Pancreas (tissue), 10 donors: ENCODE measurements at regions not wholly inside any gene's neighbourhood (a gene's known extent, or its start where the extent isn't known, plus 50 kb on each side); places are given as distances from the start of the nearest gene placed in this dataset.
A peak's percentile ranks its signal among the peaks of the same experiment; 100 is the strongest.

Source experiments
- ATAC-seq, 4 donors: fragments of 200-7000 bp; cut with Tn5 transposase; one replicate each; pipeline versions ENCODE4 v1.8.0 to v1.9.1; 2020; ENCODE audit warnings: mild to moderate bottlenecking in 4 of 4, moderate library complexity in 4 of 4
- DNase-seq, 6 donors: peaks; one replicate each; pipeline ENCODE4 v3.0.0-alpha.2; 2020
- FAIRE-seq: peaks from 2 replicates; lab custom pipeline; 2012; peaks lifted over from hg19 to GRCh38; lab: Jason Lieb, UNC
- H3K27ac ChIP-seq, 4 donors: fragments of 200-600 bp; sonication (generic); 1 replicate in 3 of 4; 2 replicates in 1 of 4; pipeline versions ENCODE4 v1.5.0 to v1.8.0; 2020
- H3K27me3 ChIP-seq, 4 donors: fragments of 200-600 bp; one replicate each; pipeline ENCODE4 v1.8.0; 2021
- H3K36me3 ChIP-seq, 3 donors: fragments of 200-600 bp; sonication (generic) in 1 of 3; one replicate each; pipeline versions ENCODE4 v1.5.0 to v1.8.0; 2020 to 2021
- H3K4me1 ChIP-seq, 3 donors: fragments of 200-600 bp; one replicate each; pipeline ENCODE4 v1.8.0; 2021
- H3K4me3 ChIP-seq, 4 donors: fragments of 200-600 bp; sonication (generic) in 2 of 4; one replicate each; pipeline versions ENCODE4 v1.5.0 to v1.8.0; 2020 to 2021
- H3K9me3 ChIP-seq, 4 donors: fragments of 200-600 bp; one replicate each; pipeline ENCODE4 v1.8.0; 2021
- WGBS, 2 donors: extraction: QIAGEN DNeasy Blood & Tissue Kit; methylation state at CpG; one replicate each; pipeline ENCODE4 v1.1.7; 2013; 5-methylcytosine and 5-hydroxymethylcytosine counted together
- intact Hi-C, 3 donors: fragments of 100-400 bp; cut with DNase I; formaldehyde crosslinking; loops; one replicate each; pipeline versions ENCODE4 v1.11.1 to v1.14.2; 2022
- TF ChIP-seq, protein P1 (sequence below), 4 donors: fragments of 200-600 bp; sonication (generic) in 3 of 4; IDR thresholded peaks; one replicate each; pipeline versions ENCODE4 v1.5.0 to v1.8.0; 2021; ENCODE audit warnings: antibody characterized with exemption in 4 of 4
- donor health status: healthy with polysubstance abuse.
- donor health status: DM: no; HTN: no; CAD: no; lungs with moderate emphysema.
- donor health status: DM: no; HTN: no; CAD: no.
- donor health status: control.
- donor health status: control.
- donor health status: Bipolar disorder and iron deficiency.
- donor health status: DM: yes; HTN: yes; CAD: no.
- donor health status: DM: no; HTN: no; CAD: no.
- donor health status: DM: no; HTN: no; CAD: no.
- donor health status: DM: yes; HTN: yes; CAD: no.

- Histone ChIP-seq H3K4me1 (no peaks in the 10 kb centered on the region), H3K9me3 (no peaks in the 10 kb centered on the region), H3K27me3 (no peaks in the 10 kb centered on the region), H3K27ac (no peak overlapping the region), H3K36me3 (no peaks in the 10 kb centered on the region), H3K4me3 (no peak overlapping the region)
- no peak for FAIRE-seq
- intact Hi-C loops, result no loop called here
- 0 to 94% methylated on average over 1 of the region's 1 CpG for WGBS, 2 donors
- ATAC-seq, result no peak
- TF ChIP-seq, protein P1, sequence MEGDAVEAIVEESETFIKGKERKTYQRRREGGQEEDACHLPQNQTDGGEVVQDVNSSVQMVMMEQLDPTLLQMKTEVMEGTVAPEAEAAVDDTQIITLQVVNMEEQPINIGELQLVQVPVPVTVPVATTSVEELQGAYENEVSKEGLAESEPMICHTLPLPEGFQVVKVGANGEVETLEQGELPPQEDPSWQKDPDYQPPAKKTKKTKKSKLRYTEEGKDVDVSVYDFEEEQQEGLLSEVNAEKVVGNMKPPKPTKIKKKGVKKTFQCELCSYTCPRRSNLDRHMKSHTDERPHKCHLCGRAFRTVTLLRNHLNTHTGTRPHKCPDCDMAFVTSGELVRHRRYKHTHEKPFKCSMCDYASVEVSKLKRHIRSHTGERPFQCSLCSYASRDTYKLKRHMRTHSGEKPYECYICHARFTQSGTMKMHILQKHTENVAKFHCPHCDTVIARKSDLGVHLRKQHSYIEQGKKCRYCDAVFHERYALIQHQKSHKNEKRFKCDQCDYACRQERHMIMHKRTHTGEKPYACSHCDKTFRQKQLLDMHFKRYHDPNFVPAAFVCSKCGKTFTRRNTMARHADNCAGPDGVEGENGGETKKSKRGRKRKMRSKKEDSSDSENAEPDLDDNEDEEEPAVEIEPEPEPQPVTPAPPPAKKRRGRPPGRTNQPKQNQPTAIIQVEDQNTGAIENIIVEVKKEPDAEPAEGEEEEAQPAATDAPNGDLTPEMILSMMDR (IDR thresholded peaks at IDR 0.05), result no peak
- DNase-seq, result no peak
Measured at GRCh38 chr2:173656086-173656485, 301.4 kb downstream of the CDCA7 start.

DNA sequence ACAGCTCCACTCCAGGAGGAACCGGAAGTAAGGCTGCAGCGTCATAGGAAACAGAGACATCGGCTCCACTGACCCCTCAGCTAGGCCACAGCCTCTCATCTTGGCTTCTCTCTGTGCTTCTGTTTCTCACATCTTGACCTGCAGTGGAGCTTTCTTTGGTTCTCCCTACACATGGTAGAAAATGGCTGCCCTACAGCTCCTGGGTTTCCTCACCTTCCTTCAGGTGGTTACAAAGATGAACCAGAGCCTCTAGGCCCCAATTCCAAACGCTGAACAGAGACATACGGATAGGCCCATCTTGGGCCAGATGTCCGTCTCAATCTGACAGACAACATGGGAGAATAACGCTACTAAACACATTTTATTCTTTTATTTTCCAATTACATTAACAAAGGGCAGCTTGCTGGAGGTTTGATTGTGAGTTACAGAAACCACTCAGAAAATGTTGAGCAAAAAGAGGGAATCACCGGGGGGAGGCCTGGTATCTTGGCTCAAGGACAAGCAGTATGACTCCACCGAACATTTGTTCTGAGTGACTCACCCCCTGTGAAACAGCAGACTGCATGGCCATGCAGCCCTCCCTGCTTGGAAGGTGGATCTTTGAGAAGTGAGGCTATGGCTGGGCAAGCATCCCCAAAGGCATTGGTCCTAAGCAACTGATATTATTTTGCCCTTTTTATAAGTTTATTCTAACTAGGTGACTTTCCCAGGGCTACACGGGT is 303.5 kb downstream of the CDCA7 start:
- Histone ChIP-seq H3K4me1 (no peaks in the 10 kb centered on the region), H3K9me3 (no peaks in the 10 kb centered on the region), H3K27ac (no peak overlapping the region), H3K27me3 (no peaks in the 10 kb centered on the region), H3K36me3 (no peaks in the 10 kb centered on the region), H3K4me3 (no peak overlapping the region)
- TF ChIP-seq, protein P1 (IDR thresholded peaks at IDR 0.05), result no peak
- FAIRE-seq (no peak), DNase-seq (no peak), ATAC-seq (peak in 2 of 4 donors; percentile 40 to 51)
- intact Hi-C loops, result no loop called here
- WGBS, 2 donors, result 73 to 86% methylated on average over 10 of the region's 10 CpGs

DNA sequence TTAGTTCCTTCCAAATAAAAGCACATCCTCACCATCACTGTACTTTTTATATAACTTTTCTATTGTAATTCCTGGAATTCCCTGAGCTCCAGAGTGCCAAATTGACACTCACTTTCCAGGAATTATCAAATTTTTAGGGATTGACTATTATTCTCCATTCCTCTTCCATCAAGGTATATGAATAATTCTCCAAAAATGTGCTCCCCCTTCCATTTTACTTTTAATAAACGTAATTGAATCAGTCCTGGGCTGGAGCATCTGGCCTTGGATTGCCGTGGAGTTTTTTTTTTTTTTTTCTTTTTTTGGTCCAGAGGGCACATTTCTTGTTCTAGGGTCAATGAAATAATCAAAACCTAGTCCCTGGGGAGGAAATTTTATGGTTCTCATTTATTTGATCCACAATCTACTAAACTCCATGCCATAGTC is 304.3 kb downstream of the CDCA7 start:
- Histone ChIP-seq H3K27me3 (no peaks in the 10 kb centered on the region), H3K36me3 (no peaks in the 10 kb centered on the region), H3K9me3 (no peaks in the 10 kb centered on the region), H3K4me3 (no peak overlapping the region), H3K4me1 (no peaks in the 10 kb centered on the region), H3K27ac (no peak overlapping the region)
- intact Hi-C loops, result no loop called here
- ATAC-seq, result no peak
- WGBS, 2 donors, result 73 to 78% methylated on average over 2 of the region's 2 CpGs
- TF ChIP-seq, protein P1 (IDR thresholded peaks at IDR 0.05), result no peak
- no peak for DNase-seq
- FAIRE-seq, result no peak

DNA sequence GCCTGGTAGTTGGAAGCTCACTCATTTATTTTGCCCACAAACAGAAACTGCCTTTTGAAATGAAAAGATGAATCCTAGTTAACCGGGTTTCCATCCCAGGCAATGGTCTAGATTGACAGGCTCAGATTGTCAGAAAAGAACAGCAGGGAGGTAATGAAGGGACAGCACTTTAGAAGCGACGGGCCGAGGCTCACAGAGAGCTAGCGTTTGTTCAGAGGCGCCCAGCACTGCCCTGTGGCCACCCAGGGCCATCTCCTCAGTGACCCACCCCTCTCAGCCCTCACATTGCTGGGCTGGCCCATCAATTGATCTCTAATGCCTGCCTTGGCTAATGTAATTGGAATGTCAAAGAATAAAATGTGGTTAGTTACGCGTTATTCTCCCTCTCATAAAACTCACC is 304.8 kb downstream of the CDCA7 start:
- DNase-seq (no peak), FAIRE-seq (no peak), ATAC-seq (no peak)
- intact Hi-C loops, result no loop called here
- TF ChIP-seq, protein P1 (IDR thresholded peaks at IDR 0.05), result no peak
- Histone ChIP-seq H3K4me3 (no peak overlapping the region), H3K27me3 (no peaks in the 10 kb centered on the region), H3K27ac (no peak overlapping the region), H3K36me3 (no peaks in the 10 kb centered on the region), H3K9me3 (no peaks in the 10 kb centered on the region), H3K4me1 (no peaks in the 10 kb centered on the region)
- 90 to 93% methylated on average over 8 of the region's 8 CpGs for WGBS, 2 donors

- no peaks in the 10 kb centered on the region for H3K27me3 ChIP-seq
- TF ChIP-seq, protein P1 (IDR thresholded peaks at IDR 0.05), result no peak
- 82 to 93% methylated on average over 2 of the region's 2 CpGs for WGBS, 2 donors
- no peak overlapping the region for H3K27ac ChIP-seq
- no peak for DNase-seq
- no peak for ATAC-seq
- H3K4me1 ChIP-seq, result no peaks in the 10 kb centered on the region
- no peak for FAIRE-seq
- no peaks in the 10 kb centered on the region for H3K36me3 ChIP-seq
- H3K9me3 ChIP-seq, result no peaks in the 10 kb centered on the region
- no peak overlapping the region for H3K4me3 ChIP-seq
- intact Hi-C loops, result no loop called here
Measured at GRCh38 chr2:173661586-173661985, 303.6 kb downstream of the SP3 start.
